GM19324 (cell line): ENCODE measurements at regions not wholly inside any gene's neighbourhood (a gene's known extent, or its start where the extent isn't known, plus 50 kb on each side); places are given as distances from the start of the nearest gene placed in this dataset.
"Not testable (repeated sequence)": the region's sequence is repeated elsewhere in the genome, so short reads cannot be mapped to it uniquely, and the experiment has no call there.

ENCODE experiments used
- ATAC-seq: cut with Tn5 transposase; IDR thresholded peaks from one replicate; pipeline ENCODE4 v1.9.1; 2021; ENCODE audit warnings: mild to moderate bottlenecking, moderate library complexity; ENCODE audit not compliant: unreplicated experiment, low FRiP score

DNA sequence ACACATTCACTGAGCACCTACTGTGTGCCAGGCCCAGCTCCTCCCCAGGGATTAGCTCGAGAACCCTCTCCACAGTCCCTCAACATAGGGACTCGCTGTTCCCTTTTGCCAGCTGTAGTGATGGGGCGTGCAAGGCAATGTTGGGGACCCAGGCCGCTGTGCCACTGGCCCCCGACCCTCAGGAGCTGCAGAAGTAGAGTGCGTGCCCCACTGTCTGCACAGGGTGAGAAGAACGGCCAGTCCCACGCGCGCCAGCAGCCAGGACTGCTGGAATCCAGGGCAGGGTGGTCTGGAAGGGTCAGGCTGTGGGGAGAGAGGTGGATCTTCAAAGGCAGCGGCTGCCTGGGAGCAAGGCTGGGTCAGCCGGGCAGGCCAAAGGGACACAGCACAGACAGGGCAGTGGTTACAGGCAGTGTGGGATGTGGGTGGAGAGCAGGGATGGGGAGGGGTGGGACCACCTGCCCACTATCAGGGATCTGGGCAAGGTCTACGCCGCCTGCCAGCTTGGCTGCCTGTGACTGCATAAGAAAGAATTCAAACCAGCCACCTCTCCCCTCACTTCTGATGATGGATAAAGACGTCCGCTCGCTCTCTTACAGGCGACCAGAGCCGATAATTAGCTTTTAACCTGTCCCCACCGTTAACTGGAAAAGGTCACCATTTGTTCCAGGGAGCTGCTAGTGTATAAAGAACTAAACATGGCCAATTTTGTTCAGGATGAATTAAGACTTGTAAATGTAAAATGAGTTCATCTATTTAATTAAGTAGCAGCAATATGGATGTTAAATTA is 86.7 kb upstream of the GSE1 start:
- ATAC-seq: no peak

DNA sequence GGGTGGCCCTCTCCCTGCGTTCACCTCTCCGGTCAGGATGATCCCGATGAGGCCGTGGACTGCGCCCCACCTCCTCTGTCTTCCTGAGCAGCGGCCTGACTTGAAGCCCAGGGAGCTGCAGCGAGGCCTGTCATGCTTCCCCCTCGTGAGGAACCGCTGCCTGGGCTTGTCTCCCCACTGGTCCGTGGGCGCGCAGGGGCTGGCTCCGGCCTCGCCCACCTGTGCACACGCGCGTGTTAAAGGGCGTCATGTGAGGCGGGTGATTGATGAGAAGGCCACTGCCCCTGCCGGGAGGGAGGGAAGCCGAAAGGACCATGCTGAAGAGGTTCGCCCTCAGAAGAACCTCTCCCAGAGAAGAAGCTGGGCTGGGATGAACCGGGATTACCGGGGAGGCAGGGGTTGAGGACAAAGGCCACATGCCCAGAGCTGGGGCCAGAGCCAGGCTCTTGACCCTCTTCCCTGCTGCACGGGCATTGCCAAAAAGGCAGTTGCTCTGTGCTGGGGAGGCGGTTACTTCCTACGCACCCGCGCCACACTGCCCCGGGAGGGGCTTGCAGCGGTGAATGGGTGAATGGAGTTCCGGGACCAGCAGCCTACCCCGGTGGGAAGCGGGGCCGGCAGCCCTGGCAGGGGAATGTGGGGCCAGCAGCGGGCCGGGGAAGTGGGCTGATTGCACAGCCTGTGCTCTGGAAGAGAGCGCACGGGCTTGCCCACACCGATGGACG is 85.9 kb upstream of the GSE1 start:
- ATAC-seq: no peak

DNA sequence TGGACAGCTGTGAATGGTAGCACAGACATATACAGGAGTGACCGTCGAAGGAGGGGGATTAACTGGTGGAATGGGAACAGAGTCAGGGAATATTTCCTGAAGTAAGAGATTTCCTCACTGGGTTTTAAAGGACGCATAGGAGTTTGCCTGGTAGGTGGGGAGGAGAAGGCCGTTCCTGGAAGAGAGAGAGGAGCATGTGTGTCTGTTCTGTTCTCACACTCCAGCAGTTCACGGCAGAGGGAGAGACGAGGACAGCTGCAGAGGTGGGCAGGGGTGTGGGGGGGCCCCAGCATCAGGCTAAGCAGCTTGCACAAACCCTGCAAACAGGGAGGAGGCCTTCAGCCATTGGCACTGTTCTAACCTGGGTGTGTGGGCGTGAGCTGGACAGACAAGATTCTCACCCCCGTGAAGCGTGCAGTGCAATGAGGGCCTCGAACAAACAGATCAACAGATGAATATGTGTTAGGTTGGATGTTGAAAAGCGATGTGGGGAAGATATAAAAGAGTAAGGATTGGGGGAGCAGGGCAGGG is 85.3 kb upstream of the GSE1 start:
- no peak for ATAC-seq

DNA sequence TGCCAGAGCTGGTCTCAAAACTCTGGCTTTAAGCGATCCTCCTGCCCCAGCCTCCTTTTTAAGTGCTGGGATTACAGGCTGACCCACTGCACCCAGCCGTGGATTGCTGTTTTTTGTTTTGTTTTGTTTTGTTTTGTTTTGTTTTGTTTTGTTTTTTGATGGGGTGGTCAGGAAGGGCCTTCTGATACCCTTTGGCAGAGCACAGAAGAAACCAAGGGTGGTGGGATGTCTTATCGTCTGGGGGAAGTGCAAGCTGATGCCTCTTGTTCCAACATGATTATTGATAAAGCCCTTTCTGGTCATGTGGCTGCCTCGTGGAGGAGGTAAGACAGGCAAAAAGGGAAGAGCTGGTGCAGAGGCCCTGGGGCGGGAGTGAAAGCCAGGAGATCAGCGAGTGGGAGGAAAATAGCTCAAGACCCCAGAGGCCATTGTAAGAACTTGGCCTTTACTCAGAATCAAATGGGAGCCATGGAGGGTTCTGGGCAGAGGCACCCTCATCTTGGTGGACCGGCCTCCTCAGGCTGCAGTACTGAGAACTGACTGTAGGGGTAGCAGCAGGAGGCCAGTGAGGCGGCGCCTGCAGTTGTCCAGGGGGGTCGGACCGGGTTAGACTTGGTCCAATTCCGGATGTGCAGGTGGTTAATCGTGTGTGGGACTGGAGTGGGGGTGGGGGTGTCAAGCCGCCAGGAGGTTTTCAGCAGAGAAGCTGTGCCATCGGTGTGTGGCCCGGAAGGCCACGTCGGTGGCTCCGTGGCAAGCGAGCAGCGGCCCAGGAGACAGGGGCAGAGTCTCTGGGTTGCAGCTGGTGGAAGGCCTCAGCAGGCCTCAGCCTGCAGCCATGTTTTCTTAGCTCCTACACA is 84.4 kb upstream of the GSE1 start:
- no peak for ATAC-seq

DNA sequence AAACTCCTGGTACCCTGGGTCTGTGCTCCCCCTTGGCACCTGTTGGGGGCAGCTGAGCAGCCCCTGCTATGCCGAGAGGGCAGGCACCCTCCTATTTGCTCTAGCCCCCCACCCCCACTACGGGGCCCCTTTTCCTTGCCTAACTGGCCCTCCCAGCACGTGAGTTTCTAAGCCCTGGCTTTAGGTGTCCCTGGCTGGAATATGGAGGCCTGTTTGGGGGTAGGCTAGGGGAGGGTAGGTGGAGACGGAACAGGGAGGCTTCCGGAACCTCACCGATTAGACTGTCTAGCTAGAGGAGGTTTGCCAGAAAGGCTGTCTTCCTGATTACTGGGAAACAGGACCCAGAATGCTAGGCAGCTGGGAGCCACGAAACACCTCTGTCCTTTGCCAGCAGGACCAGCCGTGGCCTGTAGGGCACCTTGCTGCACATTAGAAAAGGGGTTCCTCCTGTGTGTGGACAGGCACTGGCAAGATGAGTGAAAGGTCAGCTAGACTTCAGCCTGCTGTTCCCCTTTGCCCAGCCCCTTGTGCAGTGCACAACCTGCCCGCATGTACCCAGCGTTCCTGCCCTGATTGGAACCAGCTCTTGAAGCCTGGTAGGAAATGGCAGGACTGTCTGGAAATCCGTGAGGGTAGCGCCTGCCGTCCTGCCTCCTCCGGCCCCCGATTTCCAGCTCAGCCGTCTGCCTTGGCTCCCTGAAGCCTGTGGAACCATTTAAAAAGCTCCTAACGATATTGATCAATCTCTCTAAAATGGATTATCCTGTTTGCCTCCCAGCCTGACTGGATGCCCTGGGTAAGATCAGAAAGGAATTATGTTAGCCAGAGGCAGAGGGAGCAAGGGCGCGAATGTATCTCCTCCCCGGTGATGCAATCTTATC is 83.4 kb upstream of the GSE1 start:
- ATAC-seq: no peak

DNA sequence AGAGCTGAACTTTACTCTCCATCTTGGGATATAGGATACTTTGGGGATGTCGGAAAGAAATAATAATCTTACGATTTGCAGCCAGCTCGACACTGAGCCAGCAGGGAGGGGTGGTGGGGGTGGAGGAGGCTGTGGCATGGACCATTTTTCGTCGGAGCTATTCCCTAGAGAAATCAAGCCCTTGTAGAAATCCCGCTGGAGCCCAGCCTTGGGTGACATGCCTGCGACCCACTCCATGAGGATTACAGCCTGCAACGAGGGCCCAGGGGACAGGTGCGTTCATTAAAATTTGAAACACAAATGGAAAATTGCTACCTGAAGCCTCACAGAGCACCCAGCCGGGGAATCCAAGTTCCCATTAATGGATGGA is 82.8 kb upstream of the GSE1 start:
- ATAC-seq: no peak

DNA sequence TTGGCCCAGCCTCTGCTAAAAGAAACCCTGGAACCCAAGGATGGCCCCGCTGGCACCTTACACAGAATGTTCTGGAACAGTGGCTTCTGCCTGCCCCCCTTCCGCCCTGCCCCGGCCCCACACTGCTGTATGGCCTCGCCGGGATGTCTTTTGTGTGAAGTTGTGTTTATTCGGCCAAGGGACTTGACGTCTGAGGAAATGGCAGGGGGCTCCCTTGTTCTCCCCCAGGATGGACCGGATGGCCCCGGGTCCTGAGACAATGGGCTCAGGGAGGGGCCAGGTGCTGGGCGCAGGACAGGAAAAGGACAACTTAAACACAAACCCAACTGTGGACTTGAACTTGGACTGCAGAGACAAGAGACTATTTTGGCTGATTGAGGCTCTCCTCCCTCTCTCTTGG is 81.6 kb upstream of the GSE1 start:
- no peak for ATAC-seq

DNA sequence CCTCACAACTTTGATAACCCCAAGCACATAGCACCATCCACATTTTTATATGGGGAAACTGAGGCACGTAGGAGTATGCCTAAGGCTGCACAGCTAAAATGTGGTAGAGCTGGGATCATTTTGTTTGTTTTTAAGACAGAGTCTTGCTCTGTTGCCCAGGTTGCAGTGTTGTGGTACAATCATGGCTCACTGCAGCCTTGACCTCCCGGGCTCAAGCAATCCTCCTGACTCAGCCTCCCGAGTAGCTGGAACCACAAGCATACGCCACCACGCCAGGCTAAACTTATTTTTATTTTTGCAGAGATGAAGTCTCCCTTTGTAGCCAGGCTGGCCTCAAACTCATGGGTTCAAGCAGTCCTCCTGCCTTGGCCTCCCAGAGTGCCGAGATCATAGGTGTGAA is 81.0 kb upstream of the GSE1 start:
- ATAC-seq: no peak

DNA sequence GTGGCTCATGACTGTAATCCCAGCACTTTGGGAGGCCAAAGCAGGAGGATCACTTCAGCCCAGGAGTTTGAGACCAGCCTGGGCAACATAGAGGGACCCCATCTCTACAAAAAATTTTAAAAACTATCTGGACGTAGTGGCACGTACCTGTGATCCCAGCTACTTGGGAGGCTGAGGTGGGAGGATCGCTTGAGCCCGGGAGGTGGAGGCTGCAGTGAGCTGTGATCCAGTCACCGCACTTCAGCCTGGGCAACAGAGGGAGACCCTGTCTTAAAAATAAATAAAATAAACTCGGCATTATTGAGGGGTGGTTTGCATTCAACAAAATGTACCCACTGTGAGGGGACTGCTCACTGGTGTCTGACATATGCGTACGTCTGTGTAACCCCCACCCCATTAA is 79.5 kb upstream of the GSE1 start:
- not testable (repeated sequence) for ATAC-seq

DNA sequence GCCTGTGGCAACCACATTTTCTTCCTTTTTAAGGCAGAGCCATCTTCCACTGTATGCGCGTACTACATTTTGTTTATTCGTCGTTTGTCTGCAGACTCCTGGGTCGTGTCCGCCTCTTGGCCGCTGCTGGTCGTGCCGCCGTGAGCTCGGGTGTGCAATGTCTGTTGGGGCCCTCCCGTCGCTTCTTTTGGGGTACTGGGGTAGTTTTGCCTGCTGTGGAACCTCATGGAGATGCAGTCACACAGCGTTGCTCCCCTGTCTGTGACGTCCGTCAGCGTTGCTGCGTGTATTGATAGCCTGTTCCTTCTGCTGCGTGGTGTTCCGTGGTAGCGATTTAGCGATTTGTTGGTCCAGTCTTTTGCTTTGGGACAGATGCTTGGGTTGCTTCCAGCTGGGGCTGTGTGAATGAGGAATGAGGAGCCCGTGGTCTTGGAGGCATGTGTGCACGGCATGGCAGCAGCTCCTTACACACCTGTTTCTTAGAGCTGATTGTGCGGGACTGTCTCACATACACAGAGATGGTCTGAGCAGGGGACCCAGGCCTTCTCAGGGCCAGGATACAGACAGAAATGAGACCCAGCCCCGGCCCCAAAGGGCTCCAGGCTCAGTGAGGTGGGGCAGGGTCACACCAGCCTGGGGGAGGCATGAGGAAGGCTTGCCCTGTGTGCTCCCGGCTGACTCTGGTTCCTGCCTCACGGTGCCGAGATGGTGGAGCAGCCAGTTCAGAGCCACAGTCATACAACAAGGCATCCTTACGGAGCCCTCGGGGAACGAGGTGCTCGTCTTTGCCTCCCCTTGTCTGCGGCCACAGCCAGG is 78.4 kb upstream of the GSE1 start:
- ATAC-seq: no peak

DNA sequence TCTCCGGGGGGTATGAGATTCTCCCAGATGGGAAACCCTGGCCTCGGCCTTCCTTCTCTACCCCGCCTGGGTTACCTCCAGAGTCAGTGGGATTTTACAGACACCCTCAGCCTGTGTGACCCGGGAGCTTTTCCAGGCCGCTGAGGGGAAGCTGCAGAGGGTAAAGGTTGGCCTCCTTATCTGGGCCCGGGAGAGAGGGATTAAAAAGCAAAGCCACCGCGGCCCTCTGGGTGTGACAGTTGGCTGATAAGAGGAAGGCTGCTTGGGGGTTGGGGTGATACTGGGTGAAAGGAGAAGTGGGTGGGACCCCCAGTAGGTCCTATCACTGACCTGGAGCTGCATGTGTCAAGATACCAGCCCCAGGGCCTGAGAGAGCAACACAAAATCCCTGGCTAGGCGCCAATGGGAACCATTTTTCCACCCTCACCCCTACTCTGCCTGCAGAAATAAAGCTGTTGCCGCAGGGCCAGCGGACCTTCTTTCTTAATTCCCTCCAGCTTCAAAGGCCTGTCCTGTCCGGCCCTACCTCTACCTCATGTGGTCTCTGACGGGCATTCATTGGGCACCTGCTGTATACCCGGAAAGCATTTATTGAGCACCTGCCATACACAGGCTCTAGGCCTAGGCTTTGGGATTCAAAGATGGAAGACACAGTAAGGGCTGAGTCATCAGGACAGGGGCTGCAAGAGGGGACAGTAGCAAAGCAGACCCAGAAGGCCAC is 77.6 kb upstream of the GSE1 start:
- ATAC-seq: no peak

DNA sequence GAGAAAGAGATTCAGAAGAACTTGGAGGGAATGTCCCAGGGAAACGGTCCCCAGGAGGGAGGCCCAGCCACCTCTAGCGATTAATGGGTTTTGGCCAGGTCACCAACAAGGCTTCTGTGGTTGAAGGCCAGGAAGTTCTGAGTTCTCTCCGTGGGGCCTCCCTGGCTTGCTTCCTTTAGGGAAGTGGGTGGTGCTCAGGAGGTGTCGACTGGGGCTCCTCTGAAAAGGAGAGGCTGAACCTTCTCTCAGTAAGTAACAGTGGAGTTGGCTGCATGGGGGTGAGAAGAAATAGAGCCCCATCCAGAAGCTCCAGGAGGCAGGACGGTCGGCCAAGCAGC is 77.1 kb upstream of the GSE1 start:
- no peak for ATAC-seq

DNA sequence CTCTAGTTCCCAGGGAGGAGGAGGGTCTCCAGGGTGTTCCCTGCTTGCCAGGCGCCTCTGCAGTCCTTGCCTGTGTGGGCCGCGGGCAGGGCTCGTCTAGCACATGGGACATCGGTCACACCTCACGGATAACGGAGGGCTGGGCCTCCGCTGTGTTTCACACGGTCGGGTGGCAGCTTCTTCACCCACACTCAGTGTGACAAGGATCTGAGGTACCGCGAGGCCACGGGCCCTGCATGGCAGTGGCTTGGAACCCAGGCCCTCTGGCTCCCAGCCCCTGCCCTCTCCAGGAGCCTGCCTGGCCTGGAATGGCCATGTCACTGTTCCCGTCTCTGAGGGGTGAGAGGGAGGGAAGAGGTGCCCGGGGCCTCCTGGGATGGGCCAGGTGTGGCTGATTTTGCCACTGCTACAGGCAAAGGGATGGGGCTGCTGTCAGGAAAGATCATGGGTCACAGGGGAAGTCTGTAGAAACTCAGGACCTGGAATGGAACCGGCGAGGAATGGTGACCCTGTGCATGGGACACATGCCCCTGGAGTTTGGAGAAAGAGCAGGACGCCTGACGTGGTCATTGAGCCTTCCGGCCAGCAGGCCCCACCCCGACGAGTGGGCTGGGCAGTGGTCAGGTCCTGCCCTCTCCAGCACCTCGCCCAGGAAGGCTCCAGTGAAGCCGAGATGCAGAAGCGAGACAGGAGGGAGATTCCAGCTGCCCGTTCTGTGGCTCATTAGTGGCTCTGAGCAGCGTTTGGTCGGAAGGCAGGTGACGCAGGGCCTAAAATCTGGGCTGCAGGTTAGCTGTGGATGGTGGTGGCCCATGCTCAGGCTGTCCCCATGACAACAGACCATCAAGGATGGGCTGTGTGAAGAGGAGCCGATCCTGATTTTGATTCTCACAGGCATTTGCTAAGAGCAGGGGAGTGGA is 76.5 kb upstream of the GSE1 start:
- no peak for ATAC-seq

DNA sequence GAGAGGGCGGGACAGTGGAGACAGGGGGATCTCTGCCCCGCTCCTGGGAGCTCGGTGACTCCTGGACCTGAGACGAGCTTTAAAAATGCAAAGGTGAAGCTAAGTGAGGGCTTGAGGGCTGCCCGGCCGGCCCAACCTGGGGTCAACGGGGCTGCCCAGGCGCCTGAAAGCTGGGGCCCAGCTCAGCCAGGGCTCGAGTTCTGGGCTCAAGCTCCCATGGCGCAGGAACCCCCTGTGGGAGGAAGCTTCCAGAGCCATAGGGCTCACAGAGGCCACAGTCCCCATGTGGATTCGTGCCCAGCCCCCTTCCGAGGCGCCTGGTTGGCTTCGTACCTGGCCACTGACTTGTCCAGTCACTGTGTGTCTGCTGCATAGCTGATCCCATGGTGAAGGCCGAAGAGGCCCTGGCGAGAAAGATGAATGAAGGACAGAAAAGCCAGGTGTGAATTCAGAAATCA is 75.8 kb upstream of the GSE1 start:
- ATAC-seq: no peak

DNA sequence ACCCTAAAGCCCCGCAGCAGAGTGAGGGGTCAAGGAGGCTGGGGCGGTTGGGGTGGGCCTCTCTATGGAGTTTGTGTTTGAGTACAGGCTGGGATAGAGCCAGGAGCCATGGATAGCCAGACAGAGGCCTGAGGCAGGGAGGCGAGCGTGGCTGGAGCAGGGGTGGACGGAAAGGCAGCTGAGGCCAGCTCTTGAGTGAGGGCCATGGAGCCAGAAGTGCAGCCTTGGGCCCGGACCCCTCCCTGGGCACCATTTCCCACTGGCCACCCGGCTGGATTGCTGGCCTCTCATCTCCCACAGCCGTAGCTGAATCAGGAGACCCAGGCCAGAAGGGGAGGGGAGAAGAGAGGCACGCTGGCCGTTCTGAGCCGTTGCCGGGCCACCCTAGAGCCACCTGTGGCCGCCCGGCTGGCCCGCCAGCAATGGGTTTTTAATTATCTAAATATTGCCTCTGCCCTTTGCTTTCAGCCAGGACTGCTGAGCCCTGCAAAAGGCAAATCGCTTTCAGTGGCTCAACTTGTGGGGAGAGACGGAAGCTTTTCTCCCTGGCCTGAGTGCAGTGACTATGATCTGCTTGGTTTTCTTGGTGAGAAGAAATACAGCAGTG is 75.2 kb upstream of the GSE1 start:
- no peak for ATAC-seq

DNA sequence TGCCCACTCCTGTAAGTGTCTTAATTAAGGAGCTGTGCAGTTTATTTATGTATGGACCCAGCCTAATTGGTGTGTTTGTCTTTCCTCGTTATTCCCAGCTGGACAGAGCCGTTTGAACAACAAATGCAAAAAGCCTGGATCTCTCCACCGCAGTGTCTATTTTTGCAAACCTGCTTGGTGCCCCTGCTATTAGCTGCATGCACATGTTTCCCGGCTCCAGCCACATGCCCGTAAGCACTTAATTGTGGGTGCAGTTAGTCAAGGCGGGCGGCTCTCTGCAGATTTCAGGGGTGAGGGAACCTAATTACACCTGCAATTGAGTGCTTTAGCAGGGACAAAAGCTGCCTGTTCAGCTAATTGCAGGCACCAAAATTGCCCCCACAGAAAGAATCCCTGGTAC is 74.0 kb upstream of the GSE1 start:
- no peak for ATAC-seq

DNA sequence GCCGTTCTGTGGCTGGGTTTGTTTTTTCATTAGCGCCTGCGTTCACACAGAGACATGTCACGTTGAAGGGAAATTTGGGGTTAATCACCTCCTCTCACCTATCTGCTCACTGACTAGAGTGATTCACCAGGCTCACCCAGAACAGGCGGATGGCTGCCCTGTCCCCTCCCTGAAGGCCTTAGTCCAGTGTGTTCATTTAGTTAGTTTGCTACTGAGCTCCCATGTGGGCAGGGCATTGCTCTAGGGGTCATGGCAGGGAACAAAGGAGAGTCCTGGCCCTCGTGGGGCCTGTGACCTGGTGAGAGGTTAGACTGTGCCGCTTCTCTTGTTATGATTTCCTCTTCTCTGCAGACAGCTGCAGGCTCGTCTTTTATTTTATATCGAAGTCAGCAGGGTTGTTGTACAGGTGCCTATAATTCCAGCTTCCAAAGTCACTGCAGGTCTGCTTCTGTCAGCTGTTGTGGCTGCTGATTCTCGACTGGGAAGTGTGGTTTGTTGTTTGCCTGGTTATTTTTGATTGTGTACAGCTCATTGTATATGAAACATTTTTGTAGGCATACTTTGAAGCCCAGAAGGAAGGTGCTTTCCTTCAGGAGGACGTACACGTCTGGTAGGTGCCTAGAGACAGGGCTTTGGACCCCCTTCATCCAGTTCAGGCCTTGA is 73.4 kb upstream of the GSE1 start:
- no peak for ATAC-seq
